SU-DHL-6 (cell line): ENCODE measurements at regions not wholly inside any gene's neighbourhood (a gene's known extent, or its start where the extent isn't known, plus 50 kb on each side); places are given as distances from the start of the nearest gene placed in this dataset.

Experiments used
- H2AFZ ChIP-seq: fragments of 200-600 bp; sonication (generic); 2 replicates; pipeline ENCODE4 v1.6.1; 2014; ENCODE audit warnings: low read depth, mild to moderate bottlenecking, moderate library complexity, mixed read lengths, antibody characterized with exemption, low read length; ENCODE audit not compliant: severe bottlenecking
- H3F3A ChIP-seq: fragments of 200-600 bp; shearing (Covaris generic); 2 replicates; pipeline ENCODE4 v1.6.0; 2016; ENCODE audit warnings: antibody characterized with exemption, mild to moderate bottlenecking; ENCODE audit not compliant: insufficient read depth
- H3K27ac ChIP-seq: fragments of 200-600 bp; sonication (generic); 2 replicates; pipeline ENCODE4 v1.5.1; 2016; ENCODE audit warnings: low read depth, mild to moderate bottlenecking, low read length, moderate library complexity, mixed read lengths
- H3K27me3 ChIP-seq: fragments of 200-600 bp; sonication (generic), shearing (Covaris generic); 2 replicates; pipeline ENCODE4 v1.6.0; 2014; ENCODE audit warnings: mild to moderate bottlenecking, low read length
- H3K36me3 ChIP-seq: fragments of 200-600 bp; sonication (generic); 2 replicates; pipeline ENCODE4 v1.6.1; 2014; ENCODE audit warnings: mild to moderate bottlenecking, low read length, mixed read lengths
- H3K4me2 ChIP-seq: fragments of 300-600, 200-600 bp; shearing (Covaris generic), sonication (generic); 2 replicates; pipeline ENCODE4 v1.6.0; 2014; ENCODE audit warnings: low read length, low read depth, mild to moderate bottlenecking; ENCODE audit not compliant: poor library complexity, severe bottlenecking
- H3K4me3 ChIP-seq: fragments of 200-600 bp; sonication (generic); 2 replicates; pipeline ENCODE4 v1.5.1; 2014; ENCODE audit warnings: antibody characterized with exemption, low read length, mild to moderate bottlenecking, mixed read lengths; ENCODE audit not compliant: insufficient read depth, poor library complexity, severe bottlenecking
- H3K79me2 ChIP-seq: fragments of 200-600 bp; sonication (generic); 2 replicates; pipeline ENCODE4 v1.6.1; 2014; ENCODE audit warnings: mild to moderate bottlenecking, low read length, moderate library complexity; ENCODE audit not compliant: insufficient read depth
- H3K9ac ChIP-seq: fragments of 200-600 bp; sonication (generic); 2 replicates; pipeline ENCODE4 v1.7.0; 2014; ENCODE audit warnings: mild to moderate bottlenecking, low read length
- H3K9me2 ChIP-seq: fragments of 200-600 bp; sonication (generic); replicated peaks from 2 replicates; pipeline ENCODE4 v1.6.1; 2014; ENCODE audit warnings: low read length; ENCODE audit not compliant: insufficient read depth
- H3K9me3 ChIP-seq: fragments of 200-600 bp; sonication (generic); 2 replicates; pipeline ENCODE4 v1.6.1; 2014; ENCODE audit warnings: low read length, mixed read lengths; ENCODE audit not compliant: insufficient read depth
- H4K20me1 ChIP-seq: fragments of 200-600 bp; sonication (generic); 2 replicates; pipeline ENCODE4 v1.6.1; 2014; ENCODE audit warnings: low read depth, mild to moderate bottlenecking, antibody characterized with exemption, low read length, moderate library complexity, mixed read lengths
- EZH2phosphoT487 ChIP-seq: fragments of 200-600 bp; sonication (generic), shearing (Covaris generic); conservative IDR thresholded peaks from 2 replicates; pipeline ENCODE4 v1.6.1; 2018; ENCODE audit warnings: mild to moderate bottlenecking, antibody characterized with exemption, low read length, moderate library complexity, mixed read lengths
- TF ChIP-seq, protein P1 (sequence below): fragments of 200-600 bp; sonication (generic); IDR thresholded peaks from one replicate; pipeline ENCODE4 v1.5.1; 2017; ENCODE audit warnings: antibody characterized with exemption, mild to moderate bottlenecking, low read length, moderate library complexity; ENCODE audit not compliant: insufficient read depth, poor library complexity, severe bottlenecking

DNA sequence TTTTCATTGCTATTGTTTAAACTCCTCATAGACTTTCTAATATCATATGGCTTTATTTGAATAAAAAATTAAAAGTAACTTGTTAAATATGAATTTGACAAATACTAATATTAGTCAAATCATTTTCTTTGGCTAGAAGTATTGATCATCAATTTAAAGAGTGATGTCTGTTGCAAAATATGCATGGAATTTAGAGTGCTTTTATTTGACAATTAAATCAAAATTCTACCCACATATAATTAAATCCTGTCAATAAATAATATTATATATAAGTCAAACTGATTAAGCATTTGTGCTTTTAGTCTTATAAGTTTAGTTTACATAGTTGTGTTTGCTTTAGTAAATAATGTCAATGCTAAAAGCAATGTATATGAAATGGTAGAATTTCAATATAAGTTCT is 318.6 kb upstream of the ROBO1 start:
- no peaks in the 10 kb centered on the region for H3F3A ChIP-seq
- no peak overlapping the region for H2AFZ ChIP-seq
- no peak overlapping the region for H3K9ac ChIP-seq
- no peak overlapping the region for H3K4me2 ChIP-seq
- H3K4me3 ChIP-seq = no peak overlapping the region
- H3K27ac ChIP-seq = no peak overlapping the region
- H3K36me3 ChIP-seq = no peaks in the 10 kb centered on the region
- H3K9me2 ChIP-seq = no peaks in the 10 kb centered on the region
- H3K9me3 ChIP-seq = no peaks in the 10 kb centered on the region
- no peaks in the 10 kb centered on the region for H3K79me2 ChIP-seq
- TF ChIP-seq EZH2phosphoT487 = no peak
- TF ChIP-seq, protein P1, sequence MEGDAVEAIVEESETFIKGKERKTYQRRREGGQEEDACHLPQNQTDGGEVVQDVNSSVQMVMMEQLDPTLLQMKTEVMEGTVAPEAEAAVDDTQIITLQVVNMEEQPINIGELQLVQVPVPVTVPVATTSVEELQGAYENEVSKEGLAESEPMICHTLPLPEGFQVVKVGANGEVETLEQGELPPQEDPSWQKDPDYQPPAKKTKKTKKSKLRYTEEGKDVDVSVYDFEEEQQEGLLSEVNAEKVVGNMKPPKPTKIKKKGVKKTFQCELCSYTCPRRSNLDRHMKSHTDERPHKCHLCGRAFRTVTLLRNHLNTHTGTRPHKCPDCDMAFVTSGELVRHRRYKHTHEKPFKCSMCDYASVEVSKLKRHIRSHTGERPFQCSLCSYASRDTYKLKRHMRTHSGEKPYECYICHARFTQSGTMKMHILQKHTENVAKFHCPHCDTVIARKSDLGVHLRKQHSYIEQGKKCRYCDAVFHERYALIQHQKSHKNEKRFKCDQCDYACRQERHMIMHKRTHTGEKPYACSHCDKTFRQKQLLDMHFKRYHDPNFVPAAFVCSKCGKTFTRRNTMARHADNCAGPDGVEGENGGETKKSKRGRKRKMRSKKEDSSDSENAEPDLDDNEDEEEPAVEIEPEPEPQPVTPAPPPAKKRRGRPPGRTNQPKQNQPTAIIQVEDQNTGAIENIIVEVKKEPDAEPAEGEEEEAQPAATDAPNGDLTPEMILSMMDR = no peak
- no peaks in the 10 kb centered on the region for H3K27me3 ChIP-seq
- H4K20me1 ChIP-seq = no peaks in the 10 kb centered on the region

DNA sequence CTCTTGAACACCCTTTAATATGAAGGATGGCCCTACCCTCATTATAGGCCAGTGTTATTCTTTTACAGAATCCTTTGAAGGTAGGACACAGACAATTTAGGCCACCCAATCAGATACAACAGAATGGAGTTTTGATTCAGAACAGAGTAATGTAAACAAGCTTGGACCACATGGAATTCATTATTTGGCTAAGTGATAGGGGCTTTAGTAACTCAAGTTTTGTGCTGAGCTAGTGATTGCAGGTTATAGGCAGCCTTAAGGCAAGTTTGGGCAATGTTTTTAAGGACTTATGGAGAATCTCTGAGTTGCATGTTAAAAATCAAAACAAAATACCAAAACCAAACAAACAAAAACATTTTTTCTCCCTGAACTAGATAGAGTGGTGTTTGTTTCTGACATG is 312.1 kb upstream of the ROBO1 start:
- no peaks in the 10 kb centered on the region for H3K9me2 ChIP-seq
- no peak overlapping the region for H2AFZ ChIP-seq
- H3K9ac ChIP-seq = no peak overlapping the region
- no peak overlapping the region for H3K4me2 ChIP-seq
- TF ChIP-seq, protein P1 = no peak
- TF ChIP-seq EZH2phosphoT487 = no peak
- no peaks in the 10 kb centered on the region for H3K36me3 ChIP-seq
- no peaks in the 10 kb centered on the region for H4K20me1 ChIP-seq
- no peaks in the 10 kb centered on the region for H3K79me2 ChIP-seq
- H3K27ac ChIP-seq = no peak overlapping the region
- no peaks in the 10 kb centered on the region for H3F3A ChIP-seq
- H3K9me3 ChIP-seq = no peaks in the 10 kb centered on the region
- no peak overlapping the region for H3K4me3 ChIP-seq
- no peaks in the 10 kb centered on the region for H3K27me3 ChIP-seq

DNA sequence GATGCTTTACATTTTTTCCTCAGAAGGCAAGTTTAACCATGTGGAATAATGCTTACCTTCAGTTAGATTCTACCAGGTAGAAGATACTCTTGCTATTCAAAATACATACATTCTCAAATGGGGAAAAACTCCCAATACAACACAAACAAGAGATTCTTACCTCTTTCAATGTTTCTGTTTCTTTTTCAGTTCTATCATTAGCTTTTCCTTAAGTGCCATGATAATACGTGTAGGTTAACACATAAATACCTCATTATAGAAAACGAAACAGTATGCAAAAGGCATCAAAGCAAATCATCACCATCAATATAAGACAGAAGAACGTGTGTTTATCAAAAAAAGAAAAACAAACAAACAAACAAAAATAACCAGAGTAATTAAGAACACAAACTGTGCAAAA is 300.7 kb upstream of the ROBO1 start:
- H3K79me2 ChIP-seq = no peaks in the 10 kb centered on the region
- no peaks in the 10 kb centered on the region for H4K20me1 ChIP-seq
- H3K9me2 ChIP-seq = no peaks in the 10 kb centered on the region
- no peak overlapping the region for H3K9ac ChIP-seq
- no peak overlapping the region for H3K4me2 ChIP-seq
- H3F3A ChIP-seq = no peaks in the 10 kb centered on the region
- no peaks in the 10 kb centered on the region for H3K9me3 ChIP-seq
- no peak overlapping the region for H3K27ac ChIP-seq
- H3K36me3 ChIP-seq = no peaks in the 10 kb centered on the region
- no peak overlapping the region for H3K4me3 ChIP-seq
- TF ChIP-seq, protein P1 = no peak
- no peak for TF ChIP-seq EZH2phosphoT487
- no peak overlapping the region for H2AFZ ChIP-seq
- no peaks in the 10 kb centered on the region for H3K27me3 ChIP-seq

DNA sequence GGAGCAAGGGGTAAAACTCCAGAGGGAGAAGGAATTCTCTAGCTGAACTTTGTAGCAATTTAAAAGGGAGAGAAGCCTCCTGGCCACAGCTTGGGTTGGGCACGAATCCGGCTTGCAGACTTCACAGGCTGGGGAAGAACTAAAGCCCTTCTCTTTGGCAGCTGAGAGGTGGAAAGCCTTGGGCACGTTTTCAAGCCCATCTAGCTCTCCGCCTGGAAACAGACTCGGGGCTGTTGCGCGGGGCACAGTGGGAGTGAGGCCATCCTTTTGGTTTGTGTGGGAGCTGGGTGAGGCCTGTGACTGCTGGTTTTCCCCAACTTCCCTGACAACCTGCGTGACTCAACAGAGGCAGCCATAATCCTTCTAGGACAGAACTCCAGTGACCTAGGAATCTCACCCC is 295.7 kb upstream of the ROBO1 start:
- Histone ChIP-seq H2AFZ (no peak overlapping the region), H4K20me1 (no peaks in the 10 kb centered on the region)
- TF ChIP-seq, protein P1 = no peak
- TF ChIP-seq EZH2phosphoT487 = no peak

More for the DNA sequence above, 295.7 kb upstream of the ROBO1 start:
- Histone ChIP-seq H3K9ac (no peak overlapping the region), H3K9me3 (no peaks in the 10 kb centered on the region), H3K27ac (no peak overlapping the region), H3K27me3 (no peaks in the 10 kb centered on the region), H3K36me3 (no peaks in the 10 kb centered on the region), H3F3A (no peaks in the 10 kb centered on the region), H3K79me2 (no peaks in the 10 kb centered on the region), H3K4me2 (no peak overlapping the region), H3K9me2 (no peaks in the 10 kb centered on the region), H3K4me3 (no peak overlapping the region)
